MM.1S (cell line): ENCODE measurements at regions not wholly inside any gene's neighbourhood (a gene's known extent, or its start where the extent isn't known, plus 50 kb on each side); places are given as distances from the start of the nearest gene placed in this dataset.

Experiments
- EZH2 ChIP-seq: fragments of 300-600 bp; sonication (generic); optimal IDR thresholded peaks from 2 replicates; pipeline ENCODE3; 2017; ENCODE audit warnings: low read depth, mild to moderate bottlenecking, antibody characterized with exemption, low read length, mixed read lengths
- TF ChIP-seq, protein P1 (sequence below): fragments of 300-600 bp; sonication (generic); IDR thresholded peaks from 2 replicates; pipeline ENCODE4 v1.5.1; 2016; ENCODE audit warnings: antibody characterized with exemption, low read length, mixed read lengths

DNA sequence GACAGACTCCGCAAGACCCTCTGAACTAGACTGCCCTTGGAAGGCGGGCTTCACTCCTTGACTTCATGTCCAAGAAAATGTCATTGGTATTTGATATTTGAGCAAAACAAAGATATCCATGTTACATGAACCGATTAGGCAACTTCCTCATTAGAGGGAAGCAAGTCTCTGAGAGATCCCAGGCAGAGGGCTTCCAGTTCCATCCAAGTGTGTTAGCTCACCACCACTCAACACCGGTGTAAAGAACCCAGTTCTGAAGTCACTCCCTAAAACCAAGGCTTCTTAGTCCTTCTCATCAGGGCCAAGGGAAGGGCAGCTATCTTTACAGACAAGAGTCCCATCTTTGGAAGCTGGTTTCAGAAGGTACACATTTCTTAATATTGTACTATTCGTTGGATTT lies 87.2 kb upstream of the CDKN3 start:
- TF ChIP-seq, protein P1, sequence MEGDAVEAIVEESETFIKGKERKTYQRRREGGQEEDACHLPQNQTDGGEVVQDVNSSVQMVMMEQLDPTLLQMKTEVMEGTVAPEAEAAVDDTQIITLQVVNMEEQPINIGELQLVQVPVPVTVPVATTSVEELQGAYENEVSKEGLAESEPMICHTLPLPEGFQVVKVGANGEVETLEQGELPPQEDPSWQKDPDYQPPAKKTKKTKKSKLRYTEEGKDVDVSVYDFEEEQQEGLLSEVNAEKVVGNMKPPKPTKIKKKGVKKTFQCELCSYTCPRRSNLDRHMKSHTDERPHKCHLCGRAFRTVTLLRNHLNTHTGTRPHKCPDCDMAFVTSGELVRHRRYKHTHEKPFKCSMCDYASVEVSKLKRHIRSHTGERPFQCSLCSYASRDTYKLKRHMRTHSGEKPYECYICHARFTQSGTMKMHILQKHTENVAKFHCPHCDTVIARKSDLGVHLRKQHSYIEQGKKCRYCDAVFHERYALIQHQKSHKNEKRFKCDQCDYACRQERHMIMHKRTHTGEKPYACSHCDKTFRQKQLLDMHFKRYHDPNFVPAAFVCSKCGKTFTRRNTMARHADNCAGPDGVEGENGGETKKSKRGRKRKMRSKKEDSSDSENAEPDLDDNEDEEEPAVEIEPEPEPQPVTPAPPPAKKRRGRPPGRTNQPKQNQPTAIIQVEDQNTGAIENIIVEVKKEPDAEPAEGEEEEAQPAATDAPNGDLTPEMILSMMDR: no peak
- no peak for TF ChIP-seq EZH2
